Upper lobe of left lung (tissue), 6 donors: ENCODE measurements at regions not wholly inside any gene's neighbourhood (a gene's known extent, or its start where the extent isn't known, plus 50 kb on each side); places are given as distances from the start of the nearest gene placed in this dataset.

Experiments used
- ATAC-seq, 2 donors: fragments of 200-7000 bp; cut with Tn5 transposase; one replicate each; pipeline ENCODE4 v1.9.1; 2022; ENCODE audit warnings: mild to moderate bottlenecking in 2 of 2, moderate library complexity in 2 of 2; ENCODE audit not compliant: low FRiP score in 2 of 2
- DNase-seq, 2 donors: peaks; one replicate each; pipeline ENCODE4 v3.0.0-alpha.2; 2019 to 2020
- H3K27ac ChIP-seq, 4 donors: fragments of 200-600 bp; sonication (generic); one replicate each; pipeline ENCODE4 v1.5.1; 2016 to 2019
- H3K27me3 ChIP-seq, 4 donors: fragments of 200-600 bp; sonication (generic); one replicate each; pipeline ENCODE4 v1.5.1; 2017 to 2019
- H3K36me3 ChIP-seq, 4 donors: fragments of 200-600 bp; sonication (generic); one replicate each; pipeline ENCODE4 v1.5.1; 2016 to 2019
- H3K4me1 ChIP-seq, 4 donors: fragments of 200-600 bp; sonication (generic); one replicate each; pipeline ENCODE4 v1.5.1; 2018 to 2019
- H3K4me3 ChIP-seq, 4 donors: fragments of 200-600 bp; sonication (generic); one replicate each; pipeline ENCODE4 v1.5.1; 2017 to 2019; ENCODE audit warnings: mild to moderate bottlenecking in 2 of 4, moderate library complexity in 1 of 4
- H3K9me3 ChIP-seq, 4 donors: fragments of 200-600 bp; sonication (generic); one replicate each; pipeline ENCODE4 v1.5.1; 2018 to 2019
- EP300 ChIP-seq, 4 donors: sonication (generic); formaldehyde crosslinking; IDR thresholded peaks; one replicate each; pipeline ENCODE4 v1.5.1; 2017; ENCODE audit warnings: antibody characterized with exemption in 4 of 4, control low read depth in 2 of 4
- POLR2A ChIP-seq, 4 donors: fragments of 450-650 bp; IDR thresholded peaks; one replicate each; pipeline ENCODE4 v1.5.1; 2016 to 2017; ENCODE audit warnings: antibody characterized with exemption in 4 of 4, mild to moderate bottlenecking in 2 of 4
- POLR2AphosphoS5 ChIP-seq, 2 donors: sonication (generic); formaldehyde crosslinking; IDR thresholded peaks; one replicate each; pipeline ENCODE4 v1.5.1; 2017; ENCODE audit warnings: antibody characterized with exemption in 2 of 2
- WGBS, 2 donors: methylation state at CpG; one replicate each; pipeline ENCODE4 v1.1.5; 2017 to 2018; 5-methylcytosine and 5-hydroxymethylcytosine counted together
- TF ChIP-seq, protein P1 (sequence below), 6 experiments: fragments of 450-650 bp in 4 of 6; fragments of 200-600 bp in 2 of 6; sonication (generic) in 2 of 6; IDR thresholded peaks; one replicate each; pipeline ENCODE4 v1.5.1; 2016 to 2019; ENCODE audit warnings: antibody characterized with exemption in 6 of 6
- donor health status: DM: no; HTN: no; CAD: no; lungs with moderate emphysema.
- donor health status: DM: no; HTN: yes; CAD: no; lungs with severe emphysema.

DNA sequence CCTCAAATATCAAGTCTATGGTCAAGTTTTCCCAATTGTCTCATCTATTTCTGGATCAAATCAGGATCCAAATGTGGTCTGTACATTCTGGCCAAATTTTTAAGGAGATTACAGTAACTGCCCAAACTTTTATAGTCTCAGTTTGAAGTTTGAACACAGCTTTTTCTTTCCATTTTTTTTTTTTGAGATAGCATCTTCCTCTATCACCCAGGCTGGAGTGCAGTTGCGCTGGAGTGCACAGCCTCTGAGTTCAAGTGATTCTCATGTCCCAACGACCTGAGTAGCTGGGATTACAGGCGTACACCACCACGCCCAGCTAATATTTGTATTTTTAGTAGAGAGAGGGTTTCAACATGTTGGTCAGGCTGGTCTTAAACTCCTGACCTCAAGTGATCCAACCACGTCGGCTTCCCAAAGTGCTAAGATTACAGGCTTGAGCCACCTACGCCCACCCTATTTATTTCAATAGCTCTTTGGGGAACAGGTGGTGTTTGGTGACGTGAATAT lies 84.9 kb upstream of the CARMIL1 start:
- TF ChIP-seq POLR2A (IDR thresholded peaks at IDR 0.05) (no peak), POLR2AphosphoS5 (IDR thresholded peaks at IDR 0.05) (no peak), EP300 (IDR thresholded peaks at IDR 0.05) (peak in 1 of 4 donors; percentile 5)
- TF ChIP-seq, protein P1, sequence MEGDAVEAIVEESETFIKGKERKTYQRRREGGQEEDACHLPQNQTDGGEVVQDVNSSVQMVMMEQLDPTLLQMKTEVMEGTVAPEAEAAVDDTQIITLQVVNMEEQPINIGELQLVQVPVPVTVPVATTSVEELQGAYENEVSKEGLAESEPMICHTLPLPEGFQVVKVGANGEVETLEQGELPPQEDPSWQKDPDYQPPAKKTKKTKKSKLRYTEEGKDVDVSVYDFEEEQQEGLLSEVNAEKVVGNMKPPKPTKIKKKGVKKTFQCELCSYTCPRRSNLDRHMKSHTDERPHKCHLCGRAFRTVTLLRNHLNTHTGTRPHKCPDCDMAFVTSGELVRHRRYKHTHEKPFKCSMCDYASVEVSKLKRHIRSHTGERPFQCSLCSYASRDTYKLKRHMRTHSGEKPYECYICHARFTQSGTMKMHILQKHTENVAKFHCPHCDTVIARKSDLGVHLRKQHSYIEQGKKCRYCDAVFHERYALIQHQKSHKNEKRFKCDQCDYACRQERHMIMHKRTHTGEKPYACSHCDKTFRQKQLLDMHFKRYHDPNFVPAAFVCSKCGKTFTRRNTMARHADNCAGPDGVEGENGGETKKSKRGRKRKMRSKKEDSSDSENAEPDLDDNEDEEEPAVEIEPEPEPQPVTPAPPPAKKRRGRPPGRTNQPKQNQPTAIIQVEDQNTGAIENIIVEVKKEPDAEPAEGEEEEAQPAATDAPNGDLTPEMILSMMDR (IDR thresholded peaks at IDR 0.05), result no peak
- ATAC-seq (peak; percentile 56 to 67), DNase-seq (peak in 1 of 2 donors; percentile 53)
- no peaks in the 10 kb centered on the region for H3K36me3 ChIP-seq
- 65% methylated on average over 8 of the region's 8 CpGs for WGBS, 2 donors
- no peaks in the 10 kb centered on the region for H3K27me3 ChIP-seq
- H3K4me1 ChIP-seq, result peaks cover 0 to 13% (median 6%) of the 10 kb centered on the region in 4 donors
- H3K9me3 ChIP-seq, result no peaks in the 10 kb centered on the region
- H3K4me3 ChIP-seq, result no peak overlapping the region
- no peak overlapping the region for H3K27ac ChIP-seq

DNA sequence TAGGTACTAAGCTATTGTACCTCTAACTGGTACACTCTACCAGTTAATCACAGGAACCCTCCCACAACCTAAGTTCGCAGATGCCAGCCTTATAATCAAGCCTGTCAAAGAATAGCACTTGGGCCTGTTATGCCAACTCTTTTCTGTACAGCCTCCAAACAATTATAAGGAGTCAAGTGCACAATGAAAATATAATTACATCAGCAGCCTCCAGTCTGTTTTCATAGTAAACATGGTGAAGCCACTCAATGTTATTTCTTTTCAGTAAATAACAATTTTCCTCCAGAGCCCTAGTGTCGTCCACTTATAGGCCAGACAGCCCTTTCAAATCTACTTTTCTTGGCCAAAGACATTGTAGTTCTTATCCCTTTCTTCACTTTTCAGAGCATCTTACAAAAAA lies 82.7 kb upstream of the CARMIL1 start:
- Histone ChIP-seq H3K4me1 (peaks cover 0 to 13% (median 6%) of the 10 kb centered on the region in 4 donors), H3K9me3 (no peaks in the 10 kb centered on the region), H3K4me3 (no peak overlapping the region), H3K27me3 (no peaks in the 10 kb centered on the region), H3K27ac (no peak overlapping the region), H3K36me3 (no peaks in the 10 kb centered on the region)
- DNase-seq (no peak), ATAC-seq (no peak)
- WGBS, 2 donors, result 72 to 83% methylated on average over 2 of the region's 2 CpGs
- TF ChIP-seq POLR2AphosphoS5 (IDR thresholded peaks at IDR 0.05), result no peak
- TF ChIP-seq, protein P1 (IDR thresholded peaks at IDR 0.05), result no peak
- TF ChIP-seq EP300 (IDR thresholded peaks at IDR 0.05), result no peak
- TF ChIP-seq POLR2A (IDR thresholded peaks at IDR 0.05), result no peak

DNA sequence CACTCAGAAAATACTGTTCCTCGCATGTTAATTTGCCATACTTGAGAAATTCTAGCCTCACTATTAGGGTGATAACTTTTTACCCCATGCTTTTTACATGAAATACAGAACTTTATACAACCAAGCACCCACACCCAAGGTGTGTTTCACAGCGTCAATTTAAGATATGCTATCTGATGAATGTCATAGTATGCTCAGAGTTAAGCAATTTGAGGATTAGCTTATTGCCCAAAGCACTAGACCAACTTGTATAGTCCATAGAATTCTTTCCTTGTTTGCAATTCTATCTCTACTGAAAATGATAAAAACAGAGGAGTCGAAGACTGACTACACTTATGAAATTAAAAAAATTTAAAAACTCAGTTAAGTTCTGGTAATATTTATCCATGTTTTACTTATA lies 82.1 kb upstream of the CARMIL1 start:
- H3K27me3 ChIP-seq, result no peaks in the 10 kb centered on the region
- H3K36me3 ChIP-seq, result no peaks in the 10 kb centered on the region
- no peak overlapping the region for H3K4me3 ChIP-seq
- H3K9me3 ChIP-seq, result no peaks in the 10 kb centered on the region
- DNase-seq (no peak), ATAC-seq (no peak)
- TF ChIP-seq EP300 (IDR thresholded peaks at IDR 0.05), result no peak
- TF ChIP-seq POLR2AphosphoS5 (IDR thresholded peaks at IDR 0.05), result no peak
- TF ChIP-seq, protein P1 (IDR thresholded peaks at IDR 0.05), result no peak
- TF ChIP-seq POLR2A (IDR thresholded peaks at IDR 0.05), result no peak
- no peak overlapping the region for H3K27ac ChIP-seq
- 88 to 96% methylated on average over 3 of the region's 3 CpGs for WGBS, 2 donors
- peaks cover 0 to 13% (median 6%) of the 10 kb centered on the region in 4 donors for H3K4me1 ChIP-seq

DNA sequence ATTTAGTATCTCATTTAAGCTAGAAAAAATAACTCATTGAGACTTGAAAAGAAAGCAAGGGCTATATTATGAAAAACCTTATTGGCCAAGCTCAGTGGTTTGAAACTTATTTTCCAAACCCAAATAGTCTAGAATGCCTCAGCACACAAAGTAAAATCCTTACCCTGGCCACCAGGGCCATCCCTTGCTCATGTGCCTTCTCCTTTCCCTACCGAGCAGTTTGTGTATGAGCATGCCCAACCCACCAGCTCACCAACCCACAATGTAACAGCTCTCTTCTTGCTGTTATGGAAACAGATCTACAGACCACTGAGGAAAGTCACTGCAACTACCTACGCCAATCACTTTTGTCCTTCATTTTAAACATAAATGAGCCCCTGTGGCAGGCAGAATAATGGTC lies 79.6 kb upstream of the CARMIL1 start:
- no peaks in the 10 kb centered on the region for H3K27me3 ChIP-seq
- peaks cover 0 to 8% (median 0%) of the 10 kb centered on the region in 4 donors for H3K4me1 ChIP-seq
- no peak for DNase-seq
- TF ChIP-seq, protein P1 (IDR thresholded peaks at IDR 0.05), result no peak
- TF ChIP-seq EP300 (IDR thresholded peaks at IDR 0.05) (no peak), POLR2AphosphoS5 (IDR thresholded peaks at IDR 0.05) (no peak), POLR2A (IDR thresholded peaks at IDR 0.05) (no peak)
- ATAC-seq, result no peak
- H3K4me3 ChIP-seq, result no peak overlapping the region
- no peaks in the 10 kb centered on the region for H3K36me3 ChIP-seq
- WGBS, 2 donors, result 96% methylated on average over 2 of the region's 2 CpGs
- H3K27ac ChIP-seq, result no peak overlapping the region
- H3K9me3 ChIP-seq, result no peaks in the 10 kb centered on the region

DNA sequence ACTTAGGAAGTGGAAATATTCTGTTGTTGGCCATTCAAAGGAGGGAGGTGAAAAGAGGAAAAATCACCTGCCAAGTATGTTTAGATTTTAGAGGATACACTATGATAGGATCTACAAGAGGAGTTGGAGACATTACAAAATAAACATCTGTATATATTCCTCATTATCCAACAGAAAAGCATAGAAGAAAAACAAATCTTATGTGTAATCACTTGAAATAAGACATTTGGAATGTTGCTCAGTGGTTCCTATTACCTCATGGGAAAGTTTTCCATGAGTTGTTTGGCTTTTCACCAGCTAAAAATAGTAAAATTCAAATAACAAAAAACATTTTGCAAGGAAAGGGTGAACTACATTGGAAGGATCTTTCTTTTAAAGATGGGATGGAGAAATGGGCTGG lies 76.7 kb upstream of the CARMIL1 start:
- DNase-seq (no peak), ATAC-seq (peak in 1 of 2 donors; percentile 46)
- H3K9me3 ChIP-seq, result peaks cover 0 to 6% (median 1%) of the 10 kb centered on the region in 4 donors
- no peak for TF ChIP-seq EP300 (IDR thresholded peaks at IDR 0.05)
- TF ChIP-seq POLR2A (IDR thresholded peaks at IDR 0.05), result no peak
- TF ChIP-seq POLR2AphosphoS5 (IDR thresholded peaks at IDR 0.05), result no peak
- TF ChIP-seq, protein P1 (IDR thresholded peaks at IDR 0.05), result no peak
- no peaks in the 10 kb centered on the region for H3K4me1 ChIP-seq
- H3K27me3 ChIP-seq, result no peaks in the 10 kb centered on the region
- H3K4me3 ChIP-seq, result no peak overlapping the region
- no peaks in the 10 kb centered on the region for H3K36me3 ChIP-seq
- H3K27ac ChIP-seq, result no peak overlapping the region
